ENCODE measurements at regions not wholly inside any gene's neighbourhood (a gene's known extent, or its start where the extent isn't known, plus 50 kb on each side); places are given as distances from the start of the nearest gene placed in this dataset.

GRCh38 chr3:80592792-80593191 lies 825.0 kb upstream of the ROBO1 start:
- no peak for DNase-seq

GRCh38 chr3:80586338-80586737 lies 818.5 kb upstream of the ROBO1 start:
- no peak for DNase-seq

GRCh38 chr3:80580146-80580545 lies 812.3 kb upstream of the ROBO1 start:
- DNase-seq, result no peak

- DNase-seq, result no peak
Observed at GRCh38 chr3:80564391-80564790, 796.6 kb upstream of the ROBO1 start.

GRCh38 chr3:80559701-80560100 lies 791.9 kb upstream of the ROBO1 start:
- DNase-seq, result no peak

GRCh38 chr3:80556763-80557162 lies 789.0 kb upstream of the ROBO1 start:
- no peak for DNase-seq

GRCh38 chr3:80554304-80554703 lies 786.5 kb upstream of the ROBO1 start:
- no peak for DNase-seq

- DNase-seq, result no peak
Observed at GRCh38 chr3:80553211-80553610, 785.4 kb upstream of the ROBO1 start.

- DNase-seq, result no peak
Observed at GRCh38 chr3:80550174-80550573, 782.4 kb upstream of the ROBO1 start.

- DNase-seq, result no peak
Observed at GRCh38 chr3:80549173-80549572, 781.4 kb upstream of the ROBO1 start.

- DNase-seq, result no peak
Observed at GRCh38 chr3:80543154-80543553, 775.4 kb upstream of the ROBO1 start.

- no peak for DNase-seq
Observed at GRCh38 chr3:80542456-80542855, 774.7 kb upstream of the ROBO1 start.

GRCh38 chr3:80537680-80538079 lies 769.9 kb upstream of the ROBO1 start:
- DNase-seq, result no peak

GRCh38 chr3:80535286-80535685 lies 767.5 kb upstream of the ROBO1 start:
- no peak for DNase-seq

GRCh38 chr3:80533553-80533952 lies 765.8 kb upstream of the ROBO1 start:
- no peak for DNase-seq

- DNase-seq, result no peak
Observed at GRCh38 chr3:80526153-80526552, 758.4 kb upstream of the ROBO1 start.

- DNase-seq, result no peak
Observed at GRCh38 chr3:80521081-80521480, 753.3 kb upstream of the ROBO1 start.

- DNase-seq, result no peak
Observed at GRCh38 chr3:80519436-80519835, 751.6 kb upstream of the ROBO1 start.

GRCh38 chr3:80496452-80496851 lies 728.7 kb upstream of the ROBO1 start:
- DNase-seq, result no peak

GRCh38 chr3:80492162-80492561 lies 724.4 kb upstream of the ROBO1 start:
- DNase-seq, result no peak

GRCh38 chr3:80472961-80473360 lies 705.2 kb upstream of the ROBO1 start:
- no peak for DNase-seq

- DNase-seq, result no peak
Observed at GRCh38 chr3:80472459-80472858, 704.7 kb upstream of the ROBO1 start.

- no peak for DNase-seq
Observed at GRCh38 chr3:80470433-80470832, 702.6 kb upstream of the ROBO1 start.

- no peak for DNase-seq
Observed at GRCh38 chr3:80465746-80466145, 697.9 kb upstream of the ROBO1 start.

GRCh38 chr3:80451393-80451792 lies 683.6 kb upstream of the ROBO1 start:
- no peak for DNase-seq

- no peak for DNase-seq
Observed at GRCh38 chr3:80445641-80446040, 677.8 kb upstream of the ROBO1 start.
